ENCODE measurements at regions not wholly inside any gene's neighbourhood (a gene's known extent, or its start where the extent isn't known, plus 50 kb on each side); places are given as distances from the start of the nearest gene placed in this dataset.

- H3K36me3 ChIP-seq (ENCODE audit: control insufficient read depth in 2 of 2, extremely low read depth in 1 of 2, insufficient read depth in 2 of 2, low read length in 2 of 2) = no peaks in the 10 kb centered on the region
- no peaks in the 10 kb centered on the region for H3K27me3 ChIP-seq (ENCODE audit: control insufficient read depth in 2 of 2, insufficient read depth in 2 of 2, low read length in 2 of 2)
- CTCF ChIA-PET = no interaction called here
- DNase-seq (ENCODE audit: low read depth, low spot score) (no peak), FAIRE-seq (no peak)
- H4K20me1 ChIP-seq (replicated peaks; ENCODE audit: control insufficient read depth, extremely low read depth, insufficient read depth, low read length) = no peaks in the 10 kb centered on the region
- H2AFZ ChIP-seq (ENCODE audit: low read depth, low read length) = no peak overlapping the region
- no peak for TF ChIP-seq FOS (IDR thresholded peaks at IDR 0.05; ENCODE audit: borderline replicate concordance, insufficient read depth, low read length)
- TF ChIP-seq EZH2 (IDR thresholded peaks at IDR 0.05; ENCODE audit: borderline replicate concordance, low read depth, low read length, severe bottlenecking) = no peak
- TF ChIP-seq MYC (IDR thresholded peaks at IDR 0.05; ENCODE audit: low read depth, low read length) = no peak
- no peak for TF ChIP-seq CTCF (IDR thresholded peaks at IDR 0.05; ENCODE audit: extremely low read depth in 1 of 2, insufficient read depth in 1 of 2, low read depth in 1 of 2, low read length in 2 of 2)
- dilution Hi-C loops (cut with MboI; ENCODE audit: extremely low pct_ligation_motif_present, low sequenced_read_pairs) (no loop called here), intact Hi-C loops (cut with micrococcal nuclease) (no loop called here)
- H3K4me1 ChIP-seq (ENCODE audit: control insufficient read depth, extremely low read depth, insufficient read depth, low read length) = no peaks in the 10 kb centered on the region
- BruUV-seq (replicated peaks) = no TSS peak
- H3K4me3 ChIP-seq (replicated peaks in 1 of 3; ENCODE audit: insufficient read depth in 1 of 3, low read depth in 1 of 3, low read length in 3 of 3) = no peak overlapping the region
- no peak overlapping the region for H3K9ac ChIP-seq (replicated peaks; ENCODE audit: extremely low read depth, insufficient read depth, low read length)
- POLR2A ChIA-PET = no interaction called here
- no peaks in the 10 kb centered on the region for H3K9me1 ChIP-seq (replicated peaks; ENCODE audit: control insufficient read depth, extremely low read depth, insufficient read depth, low read length)
- no peaks in the 10 kb centered on the region for H3K9me3 ChIP-seq (replicated peaks; ENCODE audit: control insufficient read depth, insufficient read depth, low read length)
- no peaks in the 10 kb centered on the region for H3K79me2 ChIP-seq (ENCODE audit: control insufficient read depth, insufficient read depth, low read length)
- H3K4me2 ChIP-seq (ENCODE audit: insufficient read depth, low read length) = no peak overlapping the region
- no peak overlapping the region for H3K27ac ChIP-seq (ENCODE audit: insufficient read depth, low read depth, low read length)
These were observed 149.4 kb upstream of the TIAM1 start for GRCh38 chr21:31493350-31493880.

GRCh38 chr21:31491617-31492016, 147.6 kb upstream of the TIAM1 start:
- H4K20me1 ChIP-seq (replicated peaks; ENCODE audit: control insufficient read depth, extremely low read depth, insufficient read depth, low read length) = no peaks in the 10 kb centered on the region
- ChIA-PET POLR2A (no interaction called here), CTCF (no interaction called here)
- H3K9me3 ChIP-seq (replicated peaks; ENCODE audit: control insufficient read depth, insufficient read depth, low read length) = peaks cover 3% of the 10 kb centered on the region
- no peaks in the 10 kb centered on the region for H3K4me1 ChIP-seq (ENCODE audit: control insufficient read depth, extremely low read depth, insufficient read depth, low read length)
- H3K4me2 ChIP-seq (ENCODE audit: insufficient read depth, low read length) = no peak overlapping the region
- H3K36me3 ChIP-seq (ENCODE audit: control insufficient read depth in 2 of 2, extremely low read depth in 1 of 2, insufficient read depth in 2 of 2, low read length in 2 of 2) = no peaks in the 10 kb centered on the region
- H3K79me2 ChIP-seq (ENCODE audit: control insufficient read depth, insufficient read depth, low read length) = no peaks in the 10 kb centered on the region
- dilution Hi-C loops (cut with MboI; ENCODE audit: extremely low pct_ligation_motif_present, low sequenced_read_pairs) = no loop called here
- intact Hi-C loops (cut with micrococcal nuclease) = no loop called here
- DNase-seq (ENCODE audit: low read depth, low spot score) (no peak), FAIRE-seq (no peak)
- no peaks in the 10 kb centered on the region for H3K27me3 ChIP-seq (ENCODE audit: control insufficient read depth in 2 of 2, insufficient read depth in 2 of 2, low read length in 2 of 2)
- TF ChIP-seq JUN (IDR thresholded peaks at IDR 0.05; ENCODE audit: borderline replicate concordance, insufficient read depth, insufficient read length, low read depth) = no peak
- TF ChIP-seq POLR2A (IDR thresholded peaks at IDR 0.05; ENCODE audit: low read depth, low read length) = no peak
- TF ChIP-seq POLR2AphosphoS5 (IDR thresholded peaks at IDR 0.05; ENCODE audit: insufficient read depth, low read depth, low read length) = no peak
- no peak for TF ChIP-seq CTCF (IDR thresholded peaks at IDR 0.05; ENCODE audit: extremely low read depth in 1 of 2, insufficient read depth in 1 of 2, low read depth in 1 of 2, low read length in 2 of 2)
- no peak for TF ChIP-seq EZH2 (IDR thresholded peaks at IDR 0.05; ENCODE audit: borderline replicate concordance, low read depth, low read length, severe bottlenecking)
- no peak for TF ChIP-seq MYC (IDR thresholded peaks at IDR 0.05; ENCODE audit: low read depth, low read length)
- TF ChIP-seq FOS (IDR thresholded peaks at IDR 0.05; ENCODE audit: borderline replicate concordance, insufficient read depth, low read length) = no peak
- BruUV-seq (replicated peaks) = no TSS peak
- no peak overlapping the region for H3K4me3 ChIP-seq (replicated peaks in 1 of 3; ENCODE audit: insufficient read depth in 1 of 3, low read depth in 1 of 3, low read length in 3 of 3)
- no peak overlapping the region for H3K9ac ChIP-seq (replicated peaks; ENCODE audit: extremely low read depth, insufficient read depth, low read length)
- no peak overlapping the region for H2AFZ ChIP-seq (ENCODE audit: low read depth, low read length)
- no peaks in the 10 kb centered on the region for H3K9me1 ChIP-seq (replicated peaks; ENCODE audit: control insufficient read depth, extremely low read depth, insufficient read depth, low read length)
- no peak overlapping the region for H3K27ac ChIP-seq (ENCODE audit: insufficient read depth, low read depth, low read length)
